ENCODE measurements at regions not wholly inside any gene's neighbourhood (a gene's known extent, or its start where the extent isn't known, plus 50 kb on each side); places are given as distances from the start of the nearest gene placed in this dataset.
"Not testable (repeated sequence)": the region's sequence is repeated elsewhere in the genome, so short reads cannot be mapped to it uniquely, and the experiment has no call there.

GRCh38 chr3:177439694-177440269 lies 242.5 kb upstream of the TBL1XR1 start:
- DNase-seq: no peak

GRCh38 chr3:177440456-177441104 lies 243.3 kb upstream of the TBL1XR1 start:
- DNase-seq: peak; percentile 40

DNA sequence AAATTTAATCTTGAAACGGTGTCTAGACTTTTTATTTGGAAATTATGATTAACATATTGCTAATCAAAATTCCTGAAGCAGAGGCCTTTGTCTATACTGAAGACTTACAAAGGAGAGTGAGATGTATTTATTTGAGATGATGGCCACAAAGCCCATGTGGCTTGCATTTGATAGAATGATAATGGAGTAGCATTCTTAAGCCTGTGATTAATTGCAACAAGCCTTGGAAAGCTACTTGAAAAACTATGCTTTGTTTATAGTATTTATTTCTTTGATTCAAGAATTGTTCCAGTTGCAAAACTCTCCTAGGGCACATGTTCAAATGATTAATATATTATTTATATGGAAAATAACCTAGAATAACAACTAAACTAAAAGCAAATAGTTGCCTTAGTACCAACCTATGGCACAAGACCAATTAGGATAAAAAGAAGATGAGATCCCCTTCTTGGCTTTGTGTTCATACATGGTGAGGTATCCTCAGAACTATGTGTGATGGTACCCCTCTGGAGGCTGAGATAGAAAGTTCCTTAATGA lies 244.1 kb upstream of the TBL1XR1 start:
- peak; percentile 43 for DNase-seq

- DNase-seq: peak; percentile 63
Measured at GRCh38 chr3:177441813-177442646, 244.7 kb upstream of the TBL1XR1 start.

GRCh38 chr3:177443469-177443868 lies 246.2 kb upstream of the TBL1XR1 start:
- peak; percentile 39 for DNase-seq

- DNase-seq: no peak
Measured at GRCh38 chr3:177444696-177445095, 247.4 kb upstream of the TBL1XR1 start.

- DNase-seq: no peak
Measured at GRCh38 chr3:177445549-177445948, 248.3 kb upstream of the TBL1XR1 start.

DNA sequence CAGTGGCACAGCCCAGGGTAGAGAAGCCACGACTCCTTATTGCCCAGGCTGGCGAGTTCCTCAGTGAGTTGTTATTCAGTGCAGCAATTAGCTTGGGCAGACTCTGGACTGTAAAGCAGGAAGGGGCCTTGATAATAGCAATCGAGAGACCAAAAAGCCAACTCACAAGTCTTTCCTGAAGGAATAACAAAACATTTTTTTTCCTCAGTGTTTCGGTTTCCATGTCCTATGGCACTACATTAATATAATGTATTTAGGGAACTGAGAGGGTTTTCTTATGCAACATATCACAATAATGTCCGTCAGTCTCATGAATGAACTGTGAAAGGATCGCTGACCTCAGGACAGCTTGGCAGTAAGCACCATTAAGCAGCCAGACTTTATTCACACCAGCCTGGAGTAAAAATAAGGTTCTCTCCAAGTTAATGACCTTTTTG lies 248.9 kb upstream of the TBL1XR1 start:
- DNase-seq: no peak

DNA sequence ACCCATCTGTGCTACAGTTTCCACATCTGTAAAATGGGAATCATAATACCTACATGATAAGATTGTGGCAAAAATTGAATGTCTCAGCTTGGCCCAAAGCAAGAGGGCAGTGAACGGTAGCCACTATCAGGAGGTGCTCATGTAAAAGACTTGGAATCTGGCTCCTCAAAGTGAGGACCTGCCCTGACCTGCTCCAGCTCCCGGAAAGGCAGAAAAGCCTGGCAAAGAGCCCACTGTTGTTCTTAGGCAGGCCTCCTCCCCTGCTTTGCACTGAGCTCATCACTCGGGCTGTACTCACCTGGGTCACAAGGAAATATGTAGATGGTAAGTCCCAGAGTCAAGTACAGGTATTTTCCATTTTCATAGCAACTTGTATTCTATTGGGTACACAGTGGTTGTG lies 250.7 kb upstream of the TBL1XR1 start:
- no peak for DNase-seq

GRCh38 chr3:177448987-177449359 lies 251.7 kb upstream of the TBL1XR1 start:
- DNase-seq: no peak

DNA sequence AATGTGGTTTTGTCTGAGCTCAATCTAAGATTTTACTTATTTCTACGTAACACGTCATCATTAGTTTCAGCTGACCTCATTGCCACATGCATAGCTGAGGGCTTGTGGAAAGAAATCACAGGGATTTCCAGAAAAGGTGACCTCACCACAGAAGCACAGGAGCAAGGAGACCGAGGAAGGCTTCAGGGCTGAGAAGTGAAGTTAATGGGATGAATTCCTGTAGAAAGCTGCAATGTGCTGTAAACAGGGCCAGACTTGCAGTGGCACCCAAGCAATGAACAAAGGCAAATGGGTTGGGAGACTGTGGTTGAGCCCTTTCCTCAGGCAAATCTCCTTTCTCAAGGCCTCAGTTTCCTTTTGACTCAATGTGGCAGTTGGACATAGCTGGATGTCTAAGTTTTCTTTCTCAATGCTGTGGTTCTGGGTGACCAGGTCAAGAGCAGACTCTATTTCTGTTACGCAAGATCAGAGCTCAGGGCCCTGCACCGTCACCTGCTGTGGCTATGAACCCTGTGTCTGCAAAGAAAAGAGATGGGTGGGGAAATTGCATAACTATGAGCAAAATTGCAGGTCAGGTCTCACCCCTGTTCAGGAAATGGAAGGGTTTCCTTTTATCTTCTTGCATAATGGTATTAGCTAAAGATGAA lies 252.2 kb upstream of the TBL1XR1 start:
- no peak for DNase-seq

DNA sequence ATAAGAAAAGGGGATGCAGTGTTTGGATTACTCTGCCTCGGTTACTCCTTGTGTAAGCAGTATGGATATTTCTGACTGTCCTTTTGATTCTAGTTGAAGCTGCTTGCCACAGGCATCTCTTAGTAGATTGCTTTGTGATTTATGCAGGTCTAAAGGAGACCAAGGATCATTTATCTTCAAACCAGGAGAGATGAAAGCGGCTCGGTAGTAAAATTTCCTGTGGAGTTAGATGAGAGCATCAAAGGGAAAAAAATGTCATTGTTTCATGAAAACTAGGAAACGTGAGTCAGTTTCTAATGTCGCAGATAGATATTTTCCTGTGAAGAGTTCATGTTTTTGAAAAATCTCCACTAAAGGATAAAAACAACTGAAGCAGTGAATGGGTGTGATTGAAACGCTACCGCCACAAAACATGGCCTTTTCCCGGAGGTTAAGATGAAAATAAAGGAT lies 254.0 kb upstream of the TBL1XR1 start:
- DNase-seq: no peak

DNA sequence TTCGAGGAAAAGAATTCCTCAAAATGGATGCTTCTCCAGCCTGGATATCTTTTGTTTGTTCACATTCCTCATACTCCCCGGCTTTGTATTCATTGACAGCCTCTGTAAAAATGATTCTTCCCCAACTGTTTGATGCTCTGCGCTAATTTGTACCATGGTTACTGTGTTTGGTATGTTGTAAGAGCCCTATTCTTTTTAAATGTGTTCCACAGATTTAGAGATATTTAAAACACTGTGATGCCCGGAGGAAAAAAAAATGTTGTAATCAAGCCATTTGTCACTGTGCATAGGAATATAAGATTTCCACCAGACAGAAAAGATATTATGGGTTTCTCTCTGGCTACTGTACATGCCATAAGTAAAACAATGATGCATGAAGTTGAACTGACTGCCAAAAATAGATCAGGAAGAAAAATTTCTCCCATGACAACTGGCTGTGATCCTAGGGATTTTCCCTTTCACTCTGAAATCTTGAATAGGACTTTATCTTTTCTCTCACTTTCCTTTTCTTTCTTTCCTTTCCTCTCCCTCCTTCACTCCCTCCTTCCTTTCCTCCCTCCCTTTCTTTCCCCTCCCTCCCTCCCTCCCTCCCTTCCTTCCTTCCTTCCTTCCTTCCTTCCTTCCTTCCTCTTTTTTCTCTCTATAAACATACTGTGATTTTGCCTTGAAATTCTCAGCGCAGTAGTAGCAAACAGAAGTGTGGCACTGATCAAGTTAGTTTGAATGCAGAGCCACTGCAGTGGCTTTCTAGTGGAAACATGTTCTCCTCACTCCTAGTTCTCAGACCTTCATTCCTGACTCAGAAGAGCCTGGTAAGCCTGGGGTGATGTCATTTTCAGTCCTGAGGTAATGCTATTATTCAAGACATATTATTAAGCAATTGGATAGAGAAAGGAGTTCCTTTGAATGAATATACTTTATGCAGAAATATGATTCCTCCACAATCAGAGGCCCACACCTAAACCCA lies 254.9 kb upstream of the TBL1XR1 start:
- DNase-seq: peak; percentile 92

- DNase-seq: no peak
Measured at GRCh38 chr3:177452831-177453450, 255.7 kb upstream of the TBL1XR1 start.

DNA sequence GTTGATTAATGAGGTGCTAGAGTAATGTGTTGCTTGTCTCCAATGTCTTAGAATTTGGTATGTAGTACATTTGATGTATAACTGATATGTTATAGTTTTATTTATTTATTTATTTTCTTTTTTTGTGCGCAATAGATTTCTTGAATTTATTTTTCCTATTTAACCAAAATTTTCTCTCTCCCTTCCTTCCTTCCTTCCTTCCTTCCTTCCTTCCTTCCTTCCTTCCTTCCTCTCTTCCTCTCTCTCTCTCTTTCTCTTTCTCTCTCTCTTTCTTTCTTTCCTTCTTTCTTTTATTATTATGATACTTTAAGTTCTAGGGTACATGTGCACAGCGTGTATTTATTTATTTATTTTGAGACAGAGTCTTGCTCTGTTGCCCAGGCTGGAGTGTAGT lies 256.2 kb upstream of the TBL1XR1 start:
- DNase-seq: no peak

GRCh38 chr3:177457204-177457603 lies 259.9 kb upstream of the TBL1XR1 start:
- not testable (repeated sequence) for DNase-seq

DNA sequence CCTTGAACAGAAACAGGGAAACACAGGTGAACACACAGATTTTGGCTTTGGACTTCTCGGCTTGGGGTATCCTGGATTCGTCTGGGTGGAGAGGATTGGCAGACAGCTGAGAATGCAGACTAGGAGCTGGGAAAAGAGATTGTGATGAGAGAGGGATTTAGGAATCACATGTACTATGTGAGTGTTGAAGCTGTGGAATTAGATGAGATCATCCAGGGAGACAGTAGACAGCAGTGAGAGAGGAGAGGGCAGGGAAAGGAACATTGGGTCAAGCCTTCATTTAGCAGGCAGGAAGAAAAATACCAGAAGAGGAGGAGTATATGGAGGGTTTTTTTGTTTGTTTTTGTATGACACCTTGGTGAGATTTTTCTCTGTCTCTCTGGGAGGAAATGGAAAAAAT lies 262.1 kb upstream of the TBL1XR1 start:
- peak; percentile 82 for DNase-seq

- DNase-seq: no peak
Measured at GRCh38 chr3:177460047-177460446, 262.8 kb upstream of the TBL1XR1 start.

- DNase-seq: no peak
Measured at GRCh38 chr3:177461765-177462164, 264.5 kb upstream of the TBL1XR1 start.

DNA sequence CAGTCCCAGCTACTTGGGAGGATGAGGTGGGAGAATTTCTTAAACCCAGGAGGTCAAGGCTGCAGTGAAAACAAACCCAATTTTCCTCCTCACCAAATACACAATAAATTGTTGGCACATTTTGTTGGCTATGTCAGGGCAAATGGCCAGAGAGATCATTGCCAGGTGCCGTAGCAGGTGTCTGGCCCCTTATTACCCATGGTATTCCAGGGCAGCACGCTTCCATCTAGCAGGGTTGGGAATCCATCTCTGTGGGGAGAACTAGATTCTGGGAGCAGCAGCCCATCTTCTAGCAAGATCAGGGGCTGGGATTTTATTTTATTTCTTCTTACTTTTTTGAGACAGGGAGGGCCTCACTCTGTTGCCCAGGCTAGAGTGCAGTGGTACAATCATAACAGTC lies 266.1 kb upstream of the TBL1XR1 start:
- DNase-seq: not testable (repeated sequence)

- DNase-seq: peak; percentile 72
Measured at GRCh38 chr3:177463863-177464262, 266.6 kb upstream of the TBL1XR1 start.

Measured in HCEC 1CT (cell line).